HG03571 (cell line): ENCODE measurements at regions not wholly inside any gene's neighbourhood (a gene's known extent, or its start where the extent isn't known, plus 50 kb on each side); places are given as distances from the start of the nearest gene placed in this dataset.
"Not testable (repeated sequence)": the region's sequence is repeated elsewhere in the genome, so short reads cannot be mapped to it uniquely, and the experiment has no call there.

Experiments used
- ATAC-seq: cut with Tn5 transposase; IDR thresholded peaks from one replicate; pipeline ENCODE4 v1.9.1; 2021; ENCODE audit not compliant: unreplicated experiment

- ATAC-seq = no peak
Measured at GRCh38 chr3:88775026-88775690, 332.3 kb upstream of the EPHA3 start.

- no peak for ATAC-seq
Measured at GRCh38 chr3:88779482-88779881, 327.9 kb upstream of the EPHA3 start.

GRCh38 chr3:88784925-88785324 is 322.5 kb upstream of the EPHA3 start:
- ATAC-seq = no peak

- ATAC-seq = no peak
Measured at GRCh38 chr3:88785841-88786240, 321.6 kb upstream of the EPHA3 start.

DNA sequence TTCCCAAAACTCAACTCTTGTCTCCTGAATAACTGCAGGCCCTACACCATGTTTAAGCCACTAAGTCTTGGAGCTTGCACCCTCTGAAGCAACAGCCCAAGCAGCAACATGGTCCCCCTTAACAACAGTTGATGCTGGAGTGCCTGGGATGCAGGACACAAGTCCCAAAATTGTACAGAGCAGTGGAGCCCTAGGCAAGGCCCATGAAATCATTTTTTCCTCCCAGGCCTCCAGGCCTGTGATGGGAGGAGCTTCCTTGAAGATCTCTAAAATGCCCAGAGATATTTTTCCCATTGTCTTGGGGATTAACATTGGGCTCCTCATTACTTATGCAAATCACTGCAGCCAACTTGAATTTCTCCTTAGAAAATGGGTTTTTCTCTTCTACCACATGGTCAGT is 311.9 kb upstream of the EPHA3 start:
- ATAC-seq = no peak

DNA sequence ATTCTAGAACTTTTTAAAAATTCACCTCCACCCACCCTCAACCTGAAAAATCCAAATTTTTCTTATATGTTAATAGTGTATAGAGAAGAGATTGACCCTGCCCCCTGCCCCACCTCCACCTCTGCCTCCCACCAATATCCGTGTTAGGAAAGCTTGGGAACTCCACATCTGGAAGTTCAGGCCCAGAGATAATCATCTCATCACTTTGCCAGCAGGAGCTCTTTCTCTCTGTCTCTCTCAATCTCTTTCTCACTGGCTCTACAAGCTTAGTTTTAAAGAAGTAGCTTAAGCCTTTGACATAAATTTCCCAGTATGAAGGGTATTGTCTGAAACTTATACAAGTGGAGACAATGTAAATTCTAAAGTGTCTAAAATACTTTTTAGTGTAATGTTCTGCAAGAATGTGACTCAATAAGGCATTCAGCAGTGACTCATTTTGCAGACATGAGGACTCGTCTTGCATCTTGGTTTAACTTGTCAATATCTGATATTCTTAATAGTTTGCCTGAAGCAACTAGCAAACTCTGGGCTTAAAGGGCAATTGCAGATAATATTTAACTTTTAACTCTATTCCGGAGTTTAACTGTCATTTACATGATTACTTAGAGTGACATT is 299.8 kb upstream of the EPHA3 start:
- no peak for ATAC-seq

DNA sequence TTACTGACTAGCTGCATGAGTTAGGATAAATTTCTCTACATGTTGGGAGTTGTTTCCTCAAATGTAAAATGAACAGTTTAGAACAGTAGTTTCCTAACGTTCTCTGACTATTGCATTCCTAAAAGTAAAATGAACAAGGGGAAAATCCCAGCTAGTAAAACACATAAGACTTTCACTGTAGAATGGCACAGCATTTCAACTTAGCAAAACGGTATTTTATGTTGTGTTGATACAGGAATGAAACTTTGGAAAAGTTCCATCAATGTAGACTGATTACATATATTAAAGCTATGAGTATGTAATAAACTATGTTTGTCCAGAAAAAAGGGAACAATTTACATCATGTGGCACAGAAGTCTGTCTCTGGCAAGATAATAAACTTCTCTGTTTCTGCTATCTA is 297.4 kb upstream of the EPHA3 start:
- ATAC-seq = no peak

- ATAC-seq = no peak
Measured at GRCh38 chr3:88810455-88810854, 297.0 kb upstream of the EPHA3 start.

- no peak for ATAC-seq
Measured at GRCh38 chr3:88811096-88811495, 296.3 kb upstream of the EPHA3 start.

DNA sequence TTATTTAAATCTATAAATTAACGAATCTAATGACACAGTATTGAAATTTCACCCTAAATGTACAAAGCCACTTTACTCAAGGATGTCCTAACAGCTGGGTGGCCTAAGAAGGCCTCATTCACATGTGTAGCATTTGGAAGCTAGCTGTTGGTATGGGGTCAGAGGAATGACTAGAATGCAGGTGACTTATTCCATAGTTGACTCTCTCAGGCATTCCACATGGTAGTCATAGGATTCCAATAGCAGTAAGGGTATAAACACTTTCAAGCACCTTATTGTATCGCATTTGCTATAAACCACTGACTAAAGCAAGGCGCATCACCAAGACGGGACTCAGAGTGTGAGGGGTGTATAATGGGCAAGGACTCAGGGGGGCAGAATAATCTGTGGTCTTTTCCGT is 294.8 kb upstream of the EPHA3 start:
- no peak for ATAC-seq

DNA sequence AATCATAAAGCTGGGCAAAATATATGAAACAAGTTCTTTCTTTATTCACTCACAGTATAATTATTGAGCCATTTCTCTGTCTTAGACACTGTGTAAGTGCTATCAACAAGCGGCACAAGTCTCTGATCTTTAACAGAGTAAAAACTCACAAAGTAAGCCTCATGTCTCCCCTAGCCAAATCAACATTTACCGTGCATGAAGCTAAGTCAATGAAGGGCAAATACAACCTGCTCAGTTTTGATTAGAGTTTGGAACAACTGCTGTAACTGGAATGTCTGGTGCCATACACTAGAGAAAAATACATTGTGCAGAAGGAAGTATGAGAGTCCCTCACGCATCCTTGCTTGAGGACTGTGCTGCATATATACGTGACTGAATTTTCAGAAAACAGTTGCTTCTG is 291.0 kb upstream of the EPHA3 start:
- ATAC-seq = no peak

GRCh38 chr3:88824666-88825564 is 282.5 kb upstream of the EPHA3 start:
- ATAC-seq = no peak

- ATAC-seq = no peak
Measured at GRCh38 chr3:88828466-88828865, 279.0 kb upstream of the EPHA3 start.

GRCh38 chr3:88852606-88853005 is 254.8 kb upstream of the EPHA3 start:
- ATAC-seq = no peak

DNA sequence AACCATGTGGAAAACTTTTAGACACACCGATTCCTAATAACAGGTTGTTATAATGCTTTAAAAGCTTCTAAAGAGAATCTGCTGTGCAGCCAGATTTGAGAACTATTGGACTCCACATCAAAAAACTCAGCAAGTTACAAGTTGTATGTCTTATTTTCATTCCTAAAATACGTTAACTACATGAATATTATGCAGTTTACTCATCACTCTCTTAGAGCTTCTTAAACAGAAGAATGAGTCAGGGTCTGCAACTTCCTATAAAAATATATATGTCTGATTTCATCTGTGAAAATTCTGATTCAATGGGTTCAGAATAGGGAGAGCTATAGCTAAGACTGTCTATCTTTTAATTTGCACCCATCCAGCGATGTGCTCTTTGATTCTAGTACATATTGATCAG is 244.2 kb upstream of the EPHA3 start:
- no peak for ATAC-seq

DNA sequence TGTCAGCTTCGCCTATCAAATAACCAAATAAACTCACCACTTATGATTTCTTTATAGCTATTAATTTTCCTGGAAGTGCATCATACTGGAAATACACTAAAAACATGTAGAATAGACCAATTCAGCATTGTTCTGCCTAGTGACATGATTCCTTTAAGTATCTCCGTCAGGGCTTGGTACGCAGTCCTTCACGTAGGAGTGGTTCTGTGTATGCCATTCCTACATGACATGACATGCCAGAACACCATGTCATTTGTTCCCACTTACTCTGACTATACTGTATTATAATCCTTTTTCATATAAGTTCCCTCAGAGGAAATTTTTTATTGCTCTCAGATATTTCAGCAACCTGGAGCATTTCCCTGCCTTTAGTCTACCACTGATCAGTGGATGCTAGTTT is 230.7 kb upstream of the EPHA3 start:
- ATAC-seq = no peak

DNA sequence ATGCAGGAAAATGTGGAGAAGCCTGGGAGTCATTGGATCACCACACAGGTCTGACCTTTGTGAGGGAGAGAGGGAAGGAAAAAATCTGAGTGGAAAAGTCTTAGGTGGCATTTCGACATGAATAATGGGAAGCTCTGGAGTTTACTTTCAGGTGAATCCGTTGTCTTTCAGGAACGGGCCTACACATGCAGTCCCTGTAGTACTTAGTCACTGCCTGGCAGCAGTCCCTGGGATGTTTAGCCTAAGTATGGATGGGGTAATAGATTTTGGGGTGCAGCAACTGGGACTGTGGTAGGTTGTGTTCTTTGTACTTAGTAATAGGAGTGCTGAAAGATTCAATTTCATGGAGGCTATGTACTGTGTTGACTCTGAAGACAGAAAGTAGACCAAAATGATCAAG is 227.5 kb upstream of the EPHA3 start:
- no peak for ATAC-seq

DNA sequence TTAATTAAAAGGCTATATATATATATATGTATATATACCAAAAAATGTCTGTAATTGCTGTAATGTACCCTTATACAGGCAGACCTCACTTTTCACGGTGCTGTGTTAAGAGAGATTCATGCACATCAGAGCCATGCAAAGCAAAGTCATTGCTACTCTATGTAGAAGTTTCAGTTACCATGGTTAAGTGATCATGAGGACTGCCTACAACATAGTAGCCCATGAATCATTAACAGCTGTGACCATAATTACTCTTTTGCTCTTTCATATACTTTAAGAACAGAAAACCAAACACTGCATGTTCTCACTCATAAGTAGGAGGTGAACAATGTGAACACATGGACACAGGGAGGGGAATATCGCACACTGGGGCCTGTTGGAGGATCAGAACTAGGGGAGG is 225.3 kb upstream of the EPHA3 start:
- peak; percentile 100 for ATAC-seq

DNA sequence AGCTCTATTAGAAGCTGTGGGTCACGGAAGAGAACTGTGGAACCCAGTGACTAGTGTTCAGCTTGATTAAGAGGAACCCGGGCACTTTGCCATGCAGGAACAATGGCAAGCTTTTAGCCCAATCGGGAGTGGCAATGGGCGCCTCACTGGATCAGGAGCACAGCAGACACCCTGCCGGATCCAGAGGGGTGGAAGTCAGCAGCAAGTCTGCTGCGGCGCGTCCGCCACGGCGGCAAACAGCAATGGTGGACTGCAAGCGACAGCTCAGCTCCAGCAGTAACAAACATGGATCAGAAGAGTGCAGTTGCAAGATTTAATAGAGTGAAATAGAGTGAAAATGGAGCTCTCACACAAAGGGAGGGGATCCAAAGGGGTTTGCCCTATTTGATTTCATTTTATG is 220.8 kb upstream of the EPHA3 start:
- not testable (repeated sequence) for ATAC-seq

DNA sequence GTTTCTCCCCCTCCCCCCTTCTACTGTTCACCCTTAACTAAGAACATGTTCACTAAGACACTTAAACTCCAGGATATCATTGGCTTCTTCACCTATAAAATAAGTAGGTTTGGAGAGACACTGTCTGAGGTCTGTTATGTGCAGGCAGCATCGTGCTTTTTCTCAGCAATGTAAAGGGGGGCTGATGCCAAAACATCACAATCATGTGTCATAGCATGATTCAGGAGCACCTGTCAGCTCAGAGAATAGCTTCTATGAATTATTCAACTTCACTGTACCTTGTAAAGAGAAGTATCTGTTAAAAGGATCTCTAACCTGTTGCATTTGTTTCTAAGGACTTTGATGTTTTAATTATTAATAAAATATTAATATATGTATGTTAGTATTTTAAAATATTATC is 211.4 kb upstream of the EPHA3 start:
- ATAC-seq = no peak

DNA sequence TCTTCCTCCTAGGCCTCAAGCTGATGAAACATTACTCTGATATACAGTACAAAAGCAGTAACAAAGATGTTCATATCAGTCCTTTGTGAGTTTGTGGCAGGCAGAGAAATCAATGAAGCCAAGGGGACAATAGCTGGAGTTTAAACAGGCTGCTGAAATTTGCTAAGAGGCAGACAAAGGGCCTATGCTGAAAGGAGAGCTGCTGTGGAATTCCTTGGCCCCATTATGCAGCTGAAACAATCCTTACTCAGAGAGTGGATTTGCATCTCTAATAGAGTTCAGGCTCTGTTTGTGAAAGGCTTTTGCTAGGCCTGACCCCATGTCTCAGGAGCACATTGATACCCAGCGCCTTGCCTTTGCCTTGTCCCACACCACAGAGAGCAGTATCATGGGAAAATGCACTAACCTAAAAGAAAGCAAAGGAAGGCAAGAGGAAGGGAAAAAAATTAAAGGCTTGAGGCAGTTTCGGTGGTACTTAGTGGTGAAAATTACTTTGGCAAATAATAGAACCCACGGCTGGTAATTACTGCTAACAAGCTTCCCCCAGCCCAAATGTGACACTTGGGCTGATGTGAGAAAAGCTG is 195.0 kb upstream of the EPHA3 start:
- no peak for ATAC-seq

DNA sequence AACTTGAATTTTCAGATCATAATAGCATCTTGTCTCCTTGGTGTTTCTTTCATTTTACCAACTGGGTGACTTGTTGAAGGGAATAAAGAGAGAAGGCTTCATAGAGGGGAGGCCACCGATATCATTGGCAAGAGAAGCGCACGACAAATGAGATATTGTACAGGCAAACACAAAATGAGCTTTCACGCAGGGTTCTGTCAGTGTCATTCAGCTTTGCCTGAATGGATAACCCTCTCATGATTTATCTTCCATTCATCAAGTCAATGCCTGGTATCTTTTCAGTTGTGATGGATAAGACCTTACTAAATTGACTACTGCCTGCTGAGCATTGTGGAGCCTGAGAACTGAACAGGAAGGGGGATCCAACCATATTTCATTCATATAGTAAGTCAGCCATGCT is 188.6 kb upstream of the EPHA3 start:
- ATAC-seq = no peak
